GM18907 (cell line): ENCODE measurements at regions not wholly inside any gene's neighbourhood (a gene's known extent, or its start where the extent isn't known, plus 50 kb on each side); places are given as distances from the start of the nearest gene placed in this dataset.

ENCODE experiments used
- ATAC-seq: cut with Tn5 transposase; IDR thresholded peaks from one replicate; pipeline ENCODE4 v1.9.1; 2021; ENCODE audit warnings: mild to moderate bottlenecking, moderate library complexity; ENCODE audit not compliant: unreplicated experiment

- ATAC-seq, result no peak
These were observed 398.9 kb upstream of the WWC1 start for GRCh38 chr5:167892352-167893115.

- no peak for ATAC-seq
These were observed 398.2 kb upstream of the WWC1 start for GRCh38 chr5:167893271-167893670.

DNA sequence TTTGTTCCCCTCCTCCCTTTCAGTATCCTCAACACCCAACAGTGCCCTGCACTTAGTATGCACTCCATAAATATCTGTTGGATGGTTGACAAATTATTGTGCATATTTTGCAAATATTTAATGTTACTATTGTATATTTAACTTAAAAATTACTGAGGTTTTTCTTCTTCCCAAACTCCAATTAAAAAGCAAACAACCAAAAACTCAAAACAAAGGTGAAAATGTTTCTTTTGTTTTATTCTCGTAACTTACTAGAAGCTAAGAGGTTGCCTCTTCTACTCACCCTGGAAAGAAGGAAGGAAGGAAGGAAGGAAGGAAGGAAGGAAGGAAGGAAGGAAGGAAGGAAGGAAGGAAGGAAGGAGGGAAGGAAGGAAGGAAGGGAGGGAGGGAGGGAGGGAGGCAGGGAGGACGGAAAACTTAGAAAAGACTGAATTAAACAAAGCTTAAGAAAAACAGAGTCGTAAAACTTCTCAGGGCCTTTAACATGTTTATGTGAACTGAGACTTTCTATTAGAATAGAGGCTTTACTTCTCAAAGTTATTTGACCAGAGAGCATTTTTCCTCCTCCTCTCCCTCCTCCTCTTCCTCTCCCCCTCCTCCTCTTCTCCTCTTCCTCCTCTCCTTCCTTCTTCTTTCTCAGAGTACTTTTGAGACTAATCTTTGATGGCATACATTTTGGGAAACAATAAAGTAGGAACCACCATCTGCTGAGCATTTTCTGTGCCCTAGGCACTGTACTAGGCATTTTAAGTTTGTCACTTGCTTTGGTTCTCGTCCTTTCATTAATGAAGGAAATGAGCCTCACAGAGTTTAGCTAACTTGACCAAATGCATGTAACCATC is 396.6 kb upstream of the WWC1 start:
- ATAC-seq, result no peak

DNA sequence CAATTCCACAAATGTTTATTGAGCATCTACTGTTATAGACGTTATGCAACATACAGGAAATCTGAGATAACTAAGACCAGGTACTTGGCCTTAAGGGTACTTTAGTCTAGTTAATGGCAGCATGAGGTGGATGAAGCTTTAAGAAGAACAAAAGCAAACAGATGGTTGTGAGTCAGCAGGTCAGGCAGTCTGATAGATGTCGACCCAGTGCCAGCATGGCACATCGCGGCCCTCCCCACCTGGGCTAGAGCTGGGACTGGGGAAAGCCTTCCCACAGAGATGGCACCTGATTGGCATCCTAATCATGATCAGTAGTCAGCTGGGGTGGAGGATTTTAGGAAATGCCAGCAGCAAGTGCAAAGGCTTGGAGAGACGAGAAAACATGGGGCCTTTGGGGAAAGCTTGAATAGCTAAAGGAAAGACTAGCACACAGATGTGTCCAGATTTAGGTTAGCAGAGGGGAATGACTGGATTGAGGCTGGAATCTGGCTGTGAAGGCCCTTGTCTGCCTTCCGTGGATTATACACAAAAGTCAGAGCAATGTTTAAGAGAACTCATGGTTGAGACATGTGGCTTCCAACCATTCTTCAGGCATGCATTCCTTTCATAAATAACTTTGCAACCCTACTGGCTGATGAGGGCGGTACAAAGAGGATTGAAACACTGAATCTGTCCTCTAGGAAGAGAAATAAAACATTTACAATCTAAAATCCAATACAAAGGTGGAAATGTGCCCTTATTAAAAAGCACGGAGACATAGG is 395.4 kb upstream of the WWC1 start:
- no peak for ATAC-seq

DNA sequence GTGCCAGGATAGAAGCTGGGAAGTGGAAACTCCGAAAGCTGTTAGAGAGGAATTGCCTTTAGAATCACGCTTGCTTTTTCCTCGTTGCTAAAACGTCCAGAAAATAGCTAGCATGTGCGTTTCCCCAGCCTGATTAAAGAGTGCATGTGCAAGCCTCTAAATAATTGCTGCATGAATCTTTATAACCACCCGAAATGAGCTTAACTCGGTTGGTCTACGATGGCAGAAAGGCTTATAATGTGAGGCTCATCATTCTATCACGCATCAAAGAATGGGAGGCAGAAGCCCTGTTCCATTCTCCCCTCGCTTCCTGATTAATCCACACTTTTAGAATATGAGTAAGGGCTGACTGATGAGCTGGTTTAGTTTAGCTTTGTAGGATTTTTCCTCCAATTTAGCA is 394.6 kb upstream of the WWC1 start:
- ATAC-seq, result no peak

DNA sequence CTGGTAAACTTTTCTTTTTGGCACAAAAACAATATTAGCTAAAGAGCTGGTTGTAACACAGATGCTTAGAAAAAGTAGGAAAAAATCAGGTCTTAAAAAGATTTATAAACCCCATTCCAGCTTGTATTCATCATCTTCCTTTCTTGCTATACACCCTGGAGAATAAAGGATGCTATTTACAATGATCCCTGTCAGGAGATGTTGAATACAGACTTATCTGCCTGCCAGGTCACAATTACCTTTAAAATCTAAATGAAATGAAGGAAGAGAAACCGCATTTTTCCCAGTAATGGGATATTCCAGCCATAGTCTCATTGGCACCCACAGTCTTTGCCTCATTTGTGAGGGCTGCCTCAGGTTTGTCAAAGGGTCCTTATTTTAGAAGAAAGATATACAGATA is 394.1 kb upstream of the WWC1 start:
- no peak for ATAC-seq

DNA sequence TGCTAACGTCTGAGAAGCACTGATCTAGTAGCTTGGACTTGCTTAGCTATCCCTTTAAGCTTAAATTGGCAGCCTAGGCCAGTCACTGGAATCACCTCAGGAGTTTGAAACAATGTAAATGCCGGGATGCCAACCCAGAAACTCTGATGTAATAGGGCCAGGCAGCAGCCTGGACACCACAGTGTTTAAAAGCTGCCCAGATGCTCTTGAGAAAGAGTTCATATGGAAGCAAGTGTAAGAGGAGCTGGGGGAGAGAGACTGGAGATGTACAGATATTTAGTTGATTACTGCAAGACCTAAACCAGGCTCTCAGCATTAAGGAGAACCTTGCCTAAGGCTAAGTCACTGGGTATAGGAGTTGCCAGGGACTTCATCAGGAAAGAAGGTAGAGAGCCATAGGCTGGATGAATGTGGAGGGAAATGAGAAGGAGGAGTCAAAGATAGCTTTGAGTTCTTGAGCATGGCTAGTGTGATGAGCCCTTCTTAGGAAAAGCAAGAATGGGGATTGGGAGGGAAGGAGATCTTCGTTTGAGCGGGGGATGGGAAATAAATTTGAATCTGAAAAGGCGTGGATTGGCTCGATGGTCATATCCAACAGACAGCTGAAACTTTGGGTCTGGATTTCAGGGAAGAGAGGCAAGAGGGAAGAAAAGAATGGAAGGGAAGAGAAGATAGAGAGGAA is 392.9 kb upstream of the WWC1 start:
- ATAC-seq, result no peak

- no peak for ATAC-seq
These were observed 391.9 kb upstream of the WWC1 start for GRCh38 chr5:167899490-167900070.

DNA sequence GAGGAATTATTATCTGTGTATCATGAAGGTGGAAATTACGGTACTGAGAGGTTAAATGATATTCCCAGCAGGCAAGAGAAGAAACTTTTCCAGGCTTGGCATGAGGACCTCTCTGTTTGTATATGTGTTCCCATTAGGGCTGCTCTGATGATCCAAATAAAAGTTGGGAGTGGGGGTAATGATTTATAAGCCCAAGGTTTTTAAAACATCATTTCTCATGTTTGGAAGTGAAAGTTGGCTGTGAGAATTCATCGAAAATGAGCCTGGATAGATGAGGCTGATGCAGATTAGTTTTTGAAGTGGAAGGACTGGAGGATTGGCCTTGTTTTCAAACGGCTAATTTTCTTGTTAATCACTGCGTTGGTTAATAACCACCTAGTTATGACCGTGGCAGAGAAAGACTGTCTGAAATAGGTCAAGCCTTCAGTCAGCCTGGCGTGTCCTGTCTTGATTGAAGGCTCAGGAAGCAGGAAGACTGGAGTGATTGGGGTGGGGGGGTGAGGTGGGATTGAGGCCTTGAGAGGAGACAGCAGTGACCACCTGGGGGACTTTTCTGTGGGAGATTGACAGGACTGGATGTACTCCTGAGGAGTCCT is 391.0 kb upstream of the WWC1 start:
- no peak for ATAC-seq

- ATAC-seq, result no peak
These were observed 389.1 kb upstream of the WWC1 start for GRCh38 chr5:167902298-167902697.

- ATAC-seq, result no peak
These were observed 388.2 kb upstream of the WWC1 start for GRCh38 chr5:167903243-167903642.

DNA sequence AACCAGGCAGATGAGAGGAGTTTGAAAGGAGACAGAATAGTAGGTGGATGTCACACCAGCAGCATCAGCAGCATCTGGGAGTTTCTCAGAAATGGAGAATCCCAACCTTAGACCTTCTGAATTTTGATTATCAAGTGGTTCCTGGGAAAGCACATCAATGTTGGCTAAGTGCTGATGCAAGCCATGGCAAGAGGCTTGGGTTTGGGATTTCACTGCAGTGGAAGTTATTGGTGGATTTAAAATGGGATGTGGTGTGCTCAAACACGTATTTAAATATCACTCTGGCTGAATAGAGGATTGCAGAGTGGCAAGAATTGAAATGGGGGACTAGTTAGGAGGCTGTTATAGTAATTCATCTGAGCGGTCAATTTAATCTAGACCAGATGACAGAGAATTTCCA is 387.8 kb upstream of the WWC1 start:
- no peak for ATAC-seq

DNA sequence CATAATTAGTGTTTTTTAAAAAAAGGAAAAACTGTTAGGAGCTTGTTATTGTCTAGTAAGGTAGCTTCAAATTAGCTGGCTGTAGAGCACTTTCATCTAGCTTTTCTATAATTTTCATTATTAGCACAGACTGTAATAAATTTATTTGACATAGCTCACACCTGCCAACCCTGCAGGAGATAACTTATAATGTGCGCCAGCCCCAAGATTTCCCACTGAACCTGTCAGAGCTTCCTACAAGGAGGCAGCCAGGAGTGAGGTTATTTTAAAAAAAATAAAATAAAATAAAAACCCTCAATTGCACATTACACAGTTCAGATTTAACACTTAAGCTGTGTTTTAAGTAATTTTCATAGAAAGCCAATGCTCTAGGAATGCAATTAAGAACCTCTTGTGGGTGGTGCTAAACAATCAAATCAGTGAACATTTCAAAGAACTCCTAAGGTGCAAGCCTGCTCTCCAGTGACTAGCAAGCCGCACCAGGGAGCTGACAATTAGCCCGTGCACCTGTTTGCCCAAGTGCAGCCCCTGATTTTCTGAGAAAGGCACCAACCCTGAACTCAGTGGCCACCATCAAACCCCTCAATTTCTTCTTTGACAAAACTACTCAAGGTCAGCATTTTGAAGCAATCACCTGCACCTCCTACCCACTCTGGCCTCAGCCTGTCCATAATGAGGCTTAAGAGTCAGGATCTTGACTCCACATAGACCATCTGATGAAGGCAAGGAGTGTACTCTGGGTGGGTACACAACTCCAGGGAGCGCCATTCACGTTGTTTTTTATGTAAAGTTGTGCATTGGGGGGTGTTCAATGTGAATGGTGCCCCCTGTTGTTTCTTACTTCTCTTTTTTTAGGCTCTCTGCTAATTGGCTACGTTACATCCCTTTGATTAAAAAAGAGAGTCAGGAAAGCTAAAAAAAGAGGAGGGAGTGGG is 385.3 kb upstream of the WWC1 start:
- no peak for ATAC-seq

DNA sequence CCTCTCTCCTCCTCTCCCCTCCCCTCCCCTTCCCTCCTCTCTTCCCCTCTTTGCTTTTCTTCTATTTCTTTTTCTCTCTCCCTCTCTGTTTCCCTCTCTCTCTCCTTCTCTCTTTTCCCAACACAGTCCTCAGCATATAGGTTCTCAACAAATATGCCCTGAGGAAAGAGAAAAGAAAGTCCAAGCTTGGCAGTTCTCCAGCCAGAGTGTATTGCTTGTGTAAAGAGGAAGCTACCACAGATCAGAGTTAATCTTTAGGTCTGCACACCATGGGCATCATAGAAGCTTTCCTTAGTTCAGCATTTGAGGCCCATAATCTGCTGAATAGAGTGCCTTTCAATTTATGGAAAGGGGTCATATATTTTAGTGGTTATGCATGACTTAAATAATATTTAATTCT is 382.8 kb upstream of the WWC1 start:
- ATAC-seq, result no peak

DNA sequence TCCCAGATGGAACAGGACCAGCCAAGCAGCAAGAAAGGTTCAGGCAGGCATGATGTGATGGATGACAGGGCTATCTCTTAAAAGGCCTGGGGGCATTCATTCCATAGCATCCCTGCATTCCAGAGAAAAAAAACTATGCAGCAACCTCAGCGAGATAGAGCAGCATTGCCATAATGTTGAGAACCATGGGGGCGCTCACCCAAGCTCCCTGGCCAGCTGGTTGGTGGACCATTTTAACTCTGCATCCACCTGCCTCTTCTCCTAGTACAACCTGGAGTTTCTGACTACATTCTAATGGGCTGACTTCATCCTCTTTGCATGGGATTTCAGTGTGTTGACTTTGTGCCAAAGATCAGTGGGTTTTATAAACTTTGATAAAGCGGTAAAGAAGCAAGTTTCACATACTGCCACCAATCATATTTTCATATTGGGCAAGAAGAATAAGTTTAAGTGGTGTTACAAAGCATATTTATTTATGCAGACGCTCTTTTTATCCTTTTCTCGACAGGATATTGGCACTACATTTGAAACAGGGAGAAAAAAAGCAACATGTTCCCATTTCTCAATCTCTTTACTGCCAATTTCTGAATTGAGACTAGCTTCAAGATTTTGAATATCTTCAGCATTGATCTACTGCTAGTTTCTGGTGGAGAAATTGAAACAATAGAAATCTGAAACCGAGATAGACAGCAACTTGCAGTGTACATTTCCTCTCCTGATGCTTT is 378.3 kb upstream of the WWC1 start:
- no peak for ATAC-seq

- no peak for ATAC-seq
These were observed 376.2 kb upstream of the WWC1 start for GRCh38 chr5:167915237-167915636.

DNA sequence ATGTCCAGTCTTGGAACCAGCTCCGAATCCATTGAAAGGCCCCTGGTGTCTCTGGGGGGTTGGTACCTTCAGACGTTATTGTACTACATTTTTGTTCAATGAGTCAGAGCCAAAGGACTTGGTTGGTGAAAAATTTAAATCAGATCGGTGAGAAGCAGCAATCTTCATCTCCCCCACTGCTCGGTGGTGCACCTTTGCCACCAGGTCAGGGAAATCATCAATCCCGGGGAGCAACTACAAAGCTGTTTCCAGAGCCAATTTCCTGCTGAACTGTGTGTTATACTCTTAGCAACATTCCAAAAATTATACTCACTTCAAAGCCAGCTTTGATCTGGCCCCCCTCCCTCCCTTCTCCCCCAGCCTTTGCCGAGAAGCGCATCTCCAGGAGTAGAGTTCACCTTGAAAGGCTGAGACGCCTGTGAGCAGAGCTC is 375.2 kb upstream of the WWC1 start:
- no peak for ATAC-seq

DNA sequence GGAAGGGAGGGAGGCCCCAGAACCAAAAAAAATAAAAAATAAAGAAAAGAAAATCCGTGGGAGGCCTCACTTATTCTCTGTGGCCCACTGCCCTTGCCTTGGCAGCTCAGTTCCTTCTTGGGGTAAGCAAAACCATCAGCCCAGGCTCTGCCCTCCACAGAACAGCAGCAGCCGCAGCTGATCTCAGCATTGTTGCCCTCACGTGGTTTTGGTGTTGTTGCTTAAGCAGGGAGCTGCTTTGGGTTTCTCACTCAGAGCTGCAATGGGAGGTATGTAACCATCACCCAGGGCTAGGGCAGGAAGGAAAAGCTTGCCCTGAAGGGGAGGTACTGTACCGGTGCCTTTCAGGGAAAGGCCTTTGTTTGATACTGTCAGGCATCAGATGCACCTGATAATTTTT is 374.7 kb upstream of the WWC1 start:
- ATAC-seq, result no peak
